Stimulated activated CD8-positive, alpha-beta memory T cell treated with anti-CD3 and anti-CD28 coated beads, Interleukin-12 subunit alpha, Interleukin-12 subunit beta, amount 100 ng/mL, for 1 hour (primary cell): ENCODE measurements at regions not wholly inside any gene's neighbourhood (a gene's known extent, or its start where the extent isn't known, plus 50 kb on each side); places are given as distances from the start of the nearest gene placed in this dataset.

Experiments used
- DNase-seq: peaks from one replicate; pipeline ENCODE4 v3.0.0-alpha.2; 2020; ENCODE audit warnings: low read depth

DNA sequence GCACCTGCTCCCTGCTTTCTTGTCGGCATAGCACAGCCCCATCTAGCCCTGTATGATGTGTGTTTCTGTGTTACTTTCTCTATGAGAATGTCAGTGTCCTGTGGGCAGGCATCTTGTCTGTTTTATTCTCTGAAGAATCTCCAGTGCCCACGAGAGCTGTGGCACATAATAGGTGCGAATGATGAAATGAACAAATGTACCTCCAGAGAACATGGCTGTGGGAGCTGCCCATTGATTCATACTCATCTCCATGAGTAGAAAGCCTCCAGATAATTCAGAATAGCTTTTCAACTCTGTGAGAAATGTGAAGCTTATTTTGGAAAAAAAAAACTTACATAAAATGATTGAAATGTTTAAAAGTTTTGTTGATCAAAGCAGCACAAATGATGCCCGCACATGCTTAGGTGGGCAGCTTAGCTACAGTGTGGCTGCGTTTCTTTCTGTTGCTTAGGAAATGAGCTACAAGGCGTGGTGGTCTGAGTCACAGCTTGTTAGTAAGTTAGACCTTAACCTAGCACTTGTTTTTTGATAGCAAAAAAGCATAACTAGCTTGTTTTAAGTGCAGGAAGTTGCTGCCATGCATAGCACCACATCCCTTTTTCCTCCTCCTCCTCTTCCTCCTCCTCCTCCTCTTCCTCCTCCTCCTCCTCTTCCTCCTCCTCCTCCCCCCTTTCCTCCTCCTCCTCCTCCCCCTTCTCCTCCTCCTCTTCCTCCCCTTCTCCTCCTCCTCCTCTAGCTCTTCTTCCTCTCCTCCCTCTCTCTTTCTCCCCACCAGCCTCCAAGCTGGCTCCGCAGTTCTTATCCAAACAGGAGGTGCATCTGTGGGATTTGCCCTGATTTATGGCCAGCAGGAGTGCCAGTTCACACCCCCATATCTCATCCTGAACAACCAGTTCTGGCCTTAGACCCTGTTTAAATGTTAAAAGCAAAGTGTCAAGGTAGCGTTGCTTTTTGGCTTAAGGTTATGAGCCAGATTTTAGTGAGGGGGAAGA lies 221.5 kb downstream of the IRF8 start:
- no peak for DNase-seq

DNA sequence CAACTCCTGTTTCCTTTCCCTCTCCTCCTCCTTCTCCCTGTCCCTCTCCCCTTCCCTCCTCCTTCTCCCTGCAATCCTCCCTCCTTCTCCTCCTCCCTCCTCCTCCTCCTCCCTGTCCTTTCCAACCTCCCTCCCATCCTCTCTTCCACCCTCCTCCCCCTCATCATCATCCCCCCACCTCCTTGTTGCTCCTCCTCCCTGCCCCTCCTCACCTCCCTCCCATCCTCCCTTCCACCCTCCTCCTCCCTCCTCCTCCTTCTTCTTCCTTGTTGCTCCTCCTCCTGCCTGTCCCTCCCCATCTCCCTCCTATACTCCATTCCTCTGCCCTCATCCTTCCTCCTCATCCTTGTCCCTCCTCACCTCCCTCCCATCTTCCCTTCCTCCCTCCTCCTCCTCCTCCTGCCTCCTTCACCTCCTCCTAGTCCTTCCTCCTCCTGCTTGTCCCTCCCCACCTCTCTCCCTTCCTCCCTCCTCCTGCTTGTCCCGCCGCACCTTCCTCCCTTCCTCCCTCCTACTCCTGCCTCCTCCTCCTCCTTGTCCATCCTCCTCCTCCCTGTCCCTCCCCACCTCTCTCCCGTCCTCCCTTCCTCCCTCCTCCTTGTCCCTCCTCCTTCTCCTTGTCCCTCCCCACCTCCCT lies 222.5 kb downstream of the IRF8 start:
- no peak for DNase-seq

DNA sequence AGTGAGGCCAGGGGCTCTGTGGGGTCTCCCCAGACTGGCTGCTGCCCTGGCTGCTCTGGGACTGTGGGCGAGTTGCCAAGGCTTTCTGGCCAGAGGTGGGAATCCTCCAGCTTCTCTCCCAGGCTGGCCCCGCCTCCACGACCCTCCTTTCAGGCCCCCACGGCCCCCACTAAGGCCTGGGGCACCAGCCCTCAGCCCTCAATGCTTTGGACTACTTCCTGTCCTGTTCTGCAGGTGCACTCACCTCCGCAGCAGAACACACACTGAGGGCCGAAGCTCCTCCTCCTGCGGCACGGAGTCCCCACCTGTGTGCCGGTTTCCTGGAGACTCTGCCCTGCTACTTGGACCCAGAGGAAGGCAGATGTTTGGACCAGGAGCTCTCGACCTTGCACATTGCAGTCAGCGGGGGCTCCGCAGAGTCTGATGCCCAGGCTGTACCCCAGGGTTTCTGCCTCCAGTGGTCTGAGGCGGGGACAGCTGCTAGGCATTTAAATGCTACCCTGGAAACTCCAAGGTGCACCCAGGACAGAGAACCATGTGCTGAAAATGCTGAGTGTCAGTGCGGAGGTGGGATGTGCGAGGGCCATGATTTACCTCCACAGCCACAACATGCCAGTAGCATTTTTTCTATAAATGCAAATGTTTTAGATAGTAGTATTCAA lies 223.8 kb downstream of the IRF8 start:
- no peak for DNase-seq

DNA sequence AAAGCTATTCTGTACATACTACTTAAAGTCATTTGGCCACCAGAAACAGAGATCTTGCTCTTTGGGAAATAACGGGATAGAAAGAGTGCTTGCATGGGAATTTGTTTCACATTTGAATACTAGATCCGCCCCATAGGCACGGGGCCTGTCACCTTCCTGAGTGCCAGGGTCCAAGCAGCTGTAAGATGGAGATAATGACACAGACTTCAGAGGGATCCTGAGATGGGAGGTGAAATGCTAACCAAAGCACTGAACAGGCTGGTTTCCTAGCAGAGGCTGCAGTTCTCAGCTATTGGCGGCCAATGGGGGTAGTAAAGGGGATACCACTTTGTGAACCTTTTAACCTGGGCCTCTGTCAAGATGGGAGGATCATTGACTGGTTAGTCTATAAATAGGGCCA lies 225.4 kb downstream of the IRF8 start:
- no peak for DNase-seq

DNA sequence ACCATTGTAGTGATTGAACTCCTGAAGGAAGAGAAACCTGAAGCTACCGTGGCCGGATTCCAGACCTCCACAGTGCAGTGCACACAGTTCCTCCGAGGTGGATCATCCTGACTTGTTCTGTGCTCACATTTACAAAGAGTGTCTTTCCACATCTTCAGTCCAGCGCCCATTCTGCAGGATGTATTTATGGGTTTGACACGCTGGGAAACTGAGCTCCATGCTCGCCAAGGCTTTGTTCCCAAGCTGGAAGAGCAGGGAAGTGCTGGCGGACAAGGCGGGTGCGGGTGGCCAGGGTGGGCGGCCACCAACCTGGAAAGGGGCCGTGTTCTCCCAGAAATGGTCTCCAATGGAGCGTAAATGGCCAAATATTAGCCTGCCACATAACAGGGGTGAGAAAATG lies 227.9 kb downstream of the IRF8 start:
- no peak for DNase-seq

DNA sequence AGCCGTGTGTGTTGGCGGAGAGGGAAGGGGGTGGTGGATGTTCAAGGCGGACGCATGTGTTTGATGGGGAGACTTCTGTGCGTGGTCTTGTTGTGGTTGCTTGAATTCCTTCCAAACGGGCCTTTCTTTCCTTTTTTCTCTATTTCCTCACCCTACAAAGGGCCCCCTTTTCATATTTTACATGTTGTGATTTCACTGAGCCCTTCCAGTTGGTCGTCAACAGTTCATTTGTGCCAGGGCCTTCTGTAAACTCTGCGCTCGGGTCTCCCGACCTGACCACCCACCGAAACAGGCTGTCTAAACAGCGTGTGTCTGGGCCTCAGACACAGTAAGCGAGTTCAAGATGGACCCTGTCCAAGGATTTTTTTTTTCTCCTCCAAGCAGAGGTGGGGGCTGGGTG lies 228.4 kb downstream of the IRF8 start:
- no peak for DNase-seq

DNA sequence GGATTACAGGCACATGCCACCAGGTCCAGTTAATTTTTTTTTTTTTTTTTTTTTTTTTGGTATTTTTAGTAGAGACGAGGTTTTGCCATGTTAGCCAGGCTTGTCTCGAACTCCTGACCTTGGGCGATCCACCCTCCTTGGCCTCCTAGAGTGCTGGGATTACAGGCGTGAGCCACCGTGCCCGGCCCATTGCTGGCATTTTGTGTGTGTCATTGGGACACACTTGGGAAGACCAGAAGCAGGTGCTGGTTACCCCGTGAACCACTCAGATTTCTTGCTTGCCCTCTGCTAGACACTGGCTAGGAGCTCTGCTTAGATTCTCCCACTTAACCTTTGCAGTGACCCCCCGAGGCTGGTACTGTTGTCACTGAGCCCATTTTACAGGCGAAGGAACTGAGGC lies 229.3 kb downstream of the IRF8 start:
- no peak for DNase-seq

DNA sequence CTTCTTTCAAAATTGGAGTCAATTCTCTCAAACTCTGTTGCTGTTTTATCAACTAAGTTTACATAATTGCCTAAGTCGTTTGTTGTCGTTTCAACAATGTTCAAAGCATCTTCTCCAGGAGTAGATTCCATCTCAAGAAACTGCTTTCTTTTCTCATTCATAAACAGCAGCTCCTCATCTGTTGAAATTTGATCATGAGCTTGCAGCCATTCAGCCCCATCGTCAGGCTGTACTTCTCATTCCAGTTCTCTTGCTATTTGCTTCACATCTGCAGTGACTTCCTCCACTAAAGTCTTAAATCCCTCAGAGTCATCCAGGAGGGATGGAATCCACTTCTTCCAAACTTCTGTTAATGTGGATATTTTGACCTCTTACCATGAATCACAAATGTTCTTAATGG lies 230.6 kb downstream of the IRF8 start:
- DNase-seq, result no peak

DNA sequence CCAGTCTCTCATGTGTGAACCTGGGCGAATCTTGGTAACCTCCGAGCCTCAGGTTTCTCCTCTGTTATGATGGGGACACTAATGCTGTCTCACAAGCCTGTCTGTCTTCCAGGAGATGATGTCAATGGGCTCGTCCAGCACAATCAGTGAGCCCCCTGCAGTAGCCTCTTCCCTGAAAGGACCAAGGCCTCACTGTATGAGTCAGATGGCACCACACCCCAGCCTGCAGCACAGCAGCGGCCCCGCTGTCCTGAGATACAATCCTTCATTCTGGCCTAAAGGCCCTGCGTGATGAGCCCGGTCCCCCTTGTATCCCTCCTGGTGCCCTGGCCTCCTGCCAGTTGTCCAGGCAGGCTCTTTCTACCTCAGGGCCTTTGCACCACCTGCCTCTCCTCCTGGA lies 234.4 kb downstream of the IRF8 start:
- no peak for DNase-seq

DNA sequence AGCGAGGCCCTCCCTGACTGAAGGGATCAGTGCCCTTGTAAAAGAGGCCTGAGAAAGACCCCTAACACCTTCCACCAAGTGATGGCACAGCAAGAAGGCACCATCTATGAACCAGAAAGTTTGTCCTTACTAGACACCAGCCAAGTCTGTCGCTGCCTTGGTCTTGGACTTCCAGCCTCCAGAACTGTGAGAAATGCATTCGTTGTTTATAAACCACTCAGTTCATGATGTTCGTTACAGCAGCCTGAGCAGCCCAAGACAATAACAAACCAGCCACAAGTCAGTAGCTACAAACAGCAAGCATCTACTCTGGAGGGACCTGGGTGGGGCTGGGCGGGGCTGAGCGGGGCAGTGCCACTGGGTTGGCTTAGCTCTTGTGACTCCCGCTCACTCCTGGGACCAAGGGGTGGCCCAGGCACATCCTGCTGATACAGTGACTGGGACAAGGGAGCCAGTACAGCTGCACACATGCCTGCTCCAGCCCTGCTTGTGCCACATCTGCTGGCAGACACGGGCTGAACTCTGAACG lies 234.9 kb downstream of the IRF8 start:
- no peak for DNase-seq

DNA sequence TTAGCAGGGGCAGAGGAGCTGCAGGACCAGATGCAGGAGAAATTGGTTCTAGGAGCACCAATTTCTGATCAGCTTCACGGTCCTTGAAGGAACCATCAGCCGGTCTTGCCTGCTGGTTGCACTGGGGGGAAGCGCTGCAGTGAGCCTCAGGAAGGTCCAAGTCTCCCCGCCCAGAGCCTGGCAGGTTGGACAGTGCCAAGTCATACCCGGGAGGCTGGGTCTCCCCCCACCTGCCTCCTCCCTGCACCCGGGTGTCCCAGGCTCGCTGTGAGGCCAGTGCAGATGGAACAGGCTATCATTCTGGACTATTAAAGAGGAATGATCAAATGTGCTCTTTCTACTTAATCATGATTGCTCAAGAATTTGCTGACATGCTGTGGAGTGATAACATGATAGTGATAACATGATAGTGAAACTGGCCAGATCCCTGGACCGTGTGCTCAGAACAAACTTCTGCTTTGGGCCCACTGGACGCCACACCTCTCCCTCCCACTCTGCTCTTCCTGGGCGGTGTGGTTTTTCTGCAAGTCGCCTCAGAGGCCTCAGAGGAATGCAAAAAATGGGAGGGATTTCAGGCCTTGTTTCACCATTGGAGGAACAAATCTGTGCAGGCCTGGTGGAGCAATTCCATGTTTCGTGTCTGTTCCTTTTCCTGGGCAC lies 236.0 kb downstream of the IRF8 start:
- no peak for DNase-seq

DNA sequence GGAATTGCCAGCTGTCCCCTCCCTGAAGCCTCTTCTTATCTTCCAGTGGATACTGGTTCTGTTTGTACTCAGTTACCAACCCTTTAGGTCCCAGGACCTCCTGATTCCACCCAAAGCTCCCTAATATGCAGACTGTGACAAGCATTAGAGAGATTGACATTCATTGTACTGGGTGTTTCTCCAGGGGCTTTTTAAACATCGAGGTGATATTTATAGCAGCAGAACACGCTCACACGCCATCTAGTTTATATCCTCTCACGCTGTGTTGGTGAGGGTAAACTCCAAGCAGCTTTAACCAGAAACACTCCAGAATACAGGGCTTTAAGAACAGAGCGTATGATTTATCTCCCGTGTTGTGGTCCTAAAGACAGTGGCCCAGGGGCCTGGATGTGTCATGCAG lies 238.4 kb downstream of the IRF8 start:
- DNase-seq, result no peak

DNA sequence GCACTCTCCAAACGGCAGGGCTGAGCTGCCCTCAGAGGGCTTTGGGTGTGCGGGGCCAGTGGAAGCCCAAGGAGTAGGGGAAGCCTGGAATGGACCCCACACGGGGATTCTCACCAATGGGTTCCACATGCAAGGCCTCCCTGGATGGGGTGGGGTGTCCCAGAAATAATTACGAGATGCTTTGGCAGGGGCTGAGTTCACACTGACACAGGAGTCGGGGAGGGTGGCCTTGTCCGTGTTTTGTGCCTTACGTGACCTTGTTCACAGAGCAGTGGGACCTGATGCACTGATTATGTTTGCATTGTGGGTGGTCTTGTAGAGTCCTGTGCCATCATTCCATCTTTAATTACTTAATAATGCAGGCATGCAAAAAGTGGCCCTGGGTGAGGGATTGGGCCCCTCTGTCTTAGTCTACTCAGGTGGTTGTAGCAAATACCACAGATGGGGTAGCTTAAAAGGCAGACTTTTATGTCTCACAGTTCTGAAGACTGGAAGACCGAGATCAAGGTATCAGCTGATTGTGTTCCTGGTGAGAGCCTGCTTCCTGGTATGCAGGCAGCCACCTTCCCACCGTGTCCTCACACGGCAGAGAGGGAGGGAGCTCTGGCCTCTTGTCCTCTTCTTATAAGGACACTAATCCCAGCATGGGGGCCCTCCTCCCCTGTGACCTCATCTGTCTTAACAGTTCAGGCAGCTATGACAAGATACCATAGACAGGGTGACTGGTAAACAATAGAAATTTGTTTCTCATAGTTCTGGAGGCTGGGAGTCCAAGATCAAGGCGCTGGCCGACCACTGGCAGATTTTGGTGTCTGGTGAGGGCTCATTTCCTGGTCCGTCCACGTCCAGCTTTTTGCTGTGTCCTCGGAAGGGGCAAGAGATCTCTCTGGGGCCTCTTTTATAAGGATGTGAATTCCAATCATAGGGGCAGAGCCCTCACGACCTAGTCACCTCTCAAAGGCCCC lies 239.4 kb downstream of the IRF8 start:
- no peak for DNase-seq

DNA sequence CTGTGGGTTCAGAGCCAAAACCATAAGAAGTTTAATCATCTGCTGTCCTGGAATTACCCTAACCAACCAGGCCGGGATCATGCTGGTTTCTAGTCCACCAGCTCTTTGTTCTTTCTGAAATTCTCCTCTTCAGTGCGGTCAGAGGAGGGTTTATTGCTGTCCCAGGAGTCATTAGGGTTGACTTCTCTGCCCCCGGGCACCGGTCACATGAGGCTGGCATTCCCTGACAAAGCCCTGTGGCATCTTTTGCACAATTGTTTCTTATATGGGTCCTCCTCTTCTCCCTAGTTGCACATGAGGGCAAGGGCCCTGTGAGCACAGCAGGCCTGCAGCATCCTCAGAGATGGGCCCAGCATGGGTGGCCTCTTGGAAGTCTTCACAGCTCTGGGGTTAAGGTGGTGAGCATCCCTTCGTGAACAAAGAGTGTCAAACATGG lies 243.9 kb downstream of the IRF8 start:
- DNase-seq, result no peak

DNA sequence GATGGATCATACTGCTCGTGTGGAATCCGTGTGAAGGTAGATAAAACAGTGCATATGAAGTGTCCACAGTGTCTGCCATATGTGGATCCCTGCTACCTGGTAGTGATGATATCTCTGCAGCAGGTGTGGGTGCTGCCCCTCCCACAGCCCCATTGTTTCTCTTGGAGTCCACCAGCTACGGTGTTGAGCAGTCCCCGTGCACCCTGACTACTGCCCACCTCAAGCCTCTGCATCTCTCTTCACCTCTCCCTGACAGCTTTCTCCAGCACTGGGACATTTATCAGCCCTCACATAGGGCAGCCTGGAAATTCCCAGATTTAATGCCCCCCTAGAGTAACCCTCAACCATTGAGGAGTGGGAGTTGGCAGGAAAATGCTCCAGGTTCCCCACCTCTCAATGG lies 244.7 kb downstream of the IRF8 start:
- DNase-seq, result no peak

DNA sequence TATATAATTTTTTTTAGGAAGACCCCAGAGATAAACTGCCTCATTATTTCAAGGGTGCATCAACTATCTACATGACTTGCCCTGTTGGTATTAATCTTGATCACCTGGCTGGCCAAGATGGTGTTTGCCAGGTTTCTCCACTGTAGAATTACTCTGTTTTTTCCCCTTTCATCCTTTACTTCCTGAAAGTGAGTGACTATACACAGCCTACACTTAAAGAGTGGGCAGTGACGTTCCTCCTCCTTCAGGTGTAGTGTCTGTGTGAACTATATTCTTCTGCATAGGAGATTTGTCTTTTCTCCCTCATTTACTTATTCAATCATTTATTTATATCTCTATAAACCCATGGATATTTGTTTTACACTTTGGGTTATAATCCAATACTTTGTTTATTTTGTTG lies 246.7 kb downstream of the IRF8 start:
- no peak for DNase-seq

DNA sequence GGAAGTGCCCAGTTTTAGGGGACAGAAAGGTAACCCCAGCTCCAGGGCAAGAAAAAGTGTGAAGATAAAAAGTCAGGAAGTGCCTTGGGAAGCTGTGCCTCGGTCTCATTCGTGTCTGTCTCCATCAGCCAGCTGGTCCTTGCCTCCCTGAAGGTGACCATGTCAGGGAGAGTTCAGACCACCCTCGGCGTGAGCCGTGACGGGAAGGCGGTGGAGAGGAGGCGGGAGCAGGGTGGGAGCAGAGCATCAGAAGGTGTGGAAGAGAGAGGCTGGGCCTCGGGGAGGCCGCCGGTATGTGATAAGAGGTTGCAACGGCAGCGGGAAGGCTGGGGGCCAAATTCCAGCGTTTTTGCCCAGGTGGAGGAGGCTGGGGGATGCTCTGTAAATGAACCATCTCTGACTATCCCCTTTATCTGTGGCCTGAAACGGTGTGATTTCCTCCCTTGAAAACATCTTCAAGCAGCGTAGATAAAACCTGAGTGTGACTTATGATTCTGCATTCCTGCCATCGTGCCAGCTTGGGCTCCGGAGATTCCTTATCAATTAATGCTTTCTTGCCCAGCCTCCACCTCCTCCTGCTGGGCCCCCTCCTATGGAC lies 251.8 kb downstream of the IRF8 start:
- DNase-seq, result no peak

DNA sequence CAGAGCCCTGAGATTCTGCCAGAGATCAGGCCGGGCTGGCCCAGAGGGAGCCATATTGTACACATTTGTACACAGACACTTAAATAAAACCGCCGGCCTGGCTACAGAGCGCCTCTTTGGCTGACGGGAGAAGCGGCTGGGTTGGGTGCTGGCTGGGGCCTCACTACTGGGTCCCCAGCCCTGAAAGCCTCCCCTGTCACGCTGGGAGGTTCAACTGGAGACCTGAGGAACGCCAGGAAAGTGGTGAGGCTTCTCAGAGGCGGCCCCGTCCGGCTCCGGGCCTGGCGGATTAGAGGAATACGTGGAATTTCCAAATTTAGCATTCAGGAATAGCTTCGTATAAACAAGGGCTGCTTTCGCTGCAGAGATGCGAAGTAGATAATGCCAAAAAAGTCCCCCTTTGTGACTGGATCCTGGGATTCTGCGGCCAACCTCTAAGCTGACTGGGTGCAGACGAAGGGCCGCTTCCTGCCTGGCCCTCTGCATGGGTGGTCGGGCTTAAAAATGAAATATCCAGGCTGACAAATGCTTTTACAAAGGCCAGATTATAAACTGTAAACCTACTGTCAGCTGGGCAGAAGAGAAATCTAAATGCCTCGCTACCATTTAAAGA lies 252.4 kb downstream of the IRF8 start:
- no peak for DNase-seq

DNA sequence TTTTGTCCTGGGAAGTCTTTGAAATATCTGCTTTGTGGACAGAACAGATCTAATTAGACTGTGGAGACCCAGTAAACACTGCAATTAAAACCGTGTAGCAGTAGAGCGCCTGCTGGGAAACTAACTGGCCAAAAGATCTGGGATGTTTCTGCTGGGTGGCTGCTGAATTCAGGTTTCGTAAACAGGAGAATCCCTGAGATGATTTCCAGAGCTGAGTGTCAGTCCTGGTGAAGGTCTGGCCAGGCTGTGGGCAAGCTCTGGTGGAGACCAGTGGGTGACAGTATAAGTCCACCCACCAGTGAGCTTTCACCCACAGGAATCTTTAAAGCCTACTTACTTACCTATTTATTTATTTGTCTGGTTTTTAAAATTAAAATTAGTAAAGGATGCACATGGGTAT lies 257.2 kb downstream of the IRF8 start:
- no peak for DNase-seq

DNA sequence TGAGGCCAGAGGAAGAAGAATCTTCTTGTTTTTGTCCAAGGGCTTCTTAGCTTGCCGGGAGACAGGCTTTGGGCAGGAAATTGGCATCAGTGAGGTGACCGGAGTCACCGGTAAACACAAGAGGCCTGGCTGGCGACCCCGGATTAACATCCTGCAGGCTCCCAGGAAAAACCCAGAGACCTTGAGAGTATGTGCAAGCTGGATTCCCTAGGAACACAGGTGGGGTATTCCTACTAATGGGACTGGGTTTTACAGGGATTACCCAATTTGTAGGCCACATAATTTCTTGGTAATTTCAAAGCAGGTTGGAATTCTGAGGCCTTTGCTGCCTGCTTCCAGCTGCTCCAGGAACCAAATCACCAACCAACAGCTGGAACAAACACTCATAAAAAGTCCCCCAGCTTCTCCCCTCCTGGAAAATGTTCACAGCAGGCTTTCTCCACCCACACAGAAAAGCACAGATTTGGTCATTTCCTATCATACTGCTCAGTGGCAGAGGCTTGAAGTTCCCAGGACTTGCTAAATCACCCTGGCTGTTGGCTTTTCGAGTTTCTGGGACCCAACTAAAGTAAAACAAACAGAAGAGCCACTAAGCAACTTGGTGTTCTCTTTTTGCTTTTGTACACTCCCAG lies 258.8 kb downstream of the IRF8 start:
- no peak for DNase-seq
